GM19467 (cell line): ENCODE measurements at regions not wholly inside any gene's neighbourhood (a gene's known extent, or its start where the extent isn't known, plus 50 kb on each side); places are given as distances from the start of the nearest gene placed in this dataset.

ENCODE experiments used
- ATAC-seq: cut with Tn5 transposase; IDR thresholded peaks from one replicate; pipeline ENCODE4 v1.9.1; 2021; ENCODE audit warnings: mild to moderate bottlenecking, moderate library complexity; ENCODE audit not compliant: unreplicated experiment

- ATAC-seq, result no peak
Observed at GRCh38 chr2:139850254-139850890, 1070.2 kb upstream of the NXPH2 start.

GRCh38 chr2:139836769-139837168 lies 1056.6 kb upstream of the NXPH2 start:
- ATAC-seq, result no peak

- no peak for ATAC-seq
Observed at GRCh38 chr2:139835101-139835500, 1054.9 kb upstream of the NXPH2 start.

- ATAC-seq, result no peak
Observed at GRCh38 chr2:139828011-139828410, 1047.8 kb upstream of the NXPH2 start.

GRCh38 chr2:139825726-139826125 lies 1045.5 kb upstream of the NXPH2 start:
- ATAC-seq, result no peak

GRCh38 chr2:139819273-139819796 lies 1039.1 kb upstream of the NXPH2 start:
- ATAC-seq, result no peak

- no peak for ATAC-seq
Observed at GRCh38 chr2:139814458-139814857, 1034.3 kb upstream of the NXPH2 start.

GRCh38 chr2:139813340-139813739 lies 1033.2 kb upstream of the NXPH2 start:
- no peak for ATAC-seq

GRCh38 chr2:139805441-139805840 lies 1025.3 kb upstream of the NXPH2 start:
- ATAC-seq, result no peak

- no peak for ATAC-seq
Observed at GRCh38 chr2:139798391-139798790, 1018.2 kb upstream of the NXPH2 start.

GRCh38 chr2:139790807-139791752 lies 1010.9 kb upstream of the NXPH2 start:
- no peak for ATAC-seq

GRCh38 chr2:139790136-139790535 lies 1009.9 kb upstream of the NXPH2 start:
- no peak for ATAC-seq

- ATAC-seq, result no peak
Observed at GRCh38 chr2:139778732-139779131, 998.5 kb upstream of the NXPH2 start.

GRCh38 chr2:139773720-139774277 lies 993.6 kb upstream of the NXPH2 start:
- ATAC-seq, result no peak

GRCh38 chr2:139769633-139770032 lies 989.4 kb upstream of the NXPH2 start:
- no peak for ATAC-seq

- ATAC-seq, result no peak
Observed at GRCh38 chr2:139763705-139764104, 983.5 kb upstream of the NXPH2 start.

- ATAC-seq, result no peak
Observed at GRCh38 chr2:139759000-139759505, 978.9 kb upstream of the NXPH2 start.

- ATAC-seq, result no peak
Observed at GRCh38 chr2:139746901-139747300, 966.7 kb upstream of the NXPH2 start.

GRCh38 chr2:139744273-139744672 lies 964.1 kb upstream of the NXPH2 start:
- no peak for ATAC-seq

- no peak for ATAC-seq
Observed at GRCh38 chr2:139742216-139743172, 962.3 kb upstream of the NXPH2 start.
